HCT116 (cell line): ENCODE measurements at regions not wholly inside any gene's neighbourhood (a gene's known extent, or its start where the extent isn't known, plus 50 kb on each side); places are given as distances from the start of the nearest gene placed in this dataset.

ENCODE experiments used
- CTCF ChIP-seq, 3 experiments: fragments of 200-600 bp in 1 of 3; sonication (generic) in 1 of 3; IDR thresholded peaks in 2 of 3; conservative IDR thresholded peaks in 1 of 3; 2 replicates each; pipeline ENCODE4 v1.5.1; 2012 to 2017; ENCODE audit warnings: low read depth in 2 of 3, low read length in 2 of 3, antibody characterized with exemption in 1 of 3, borderline replicate concordance in 1 of 3, control low read depth in 1 of 3, mild to moderate bottlenecking in 1 of 3, mixed read lengths in 1 of 3, mixed run types in 1 of 3, moderate library complexity in 1 of 3; ENCODE audit not compliant: insufficient read depth in 1 of 3
- EZH2 ChIP-seq: fragments of 200-600 bp; sonication (generic); IDR thresholded peaks from 2 replicates; pipeline ENCODE4 v1.6.1; 2017; ENCODE audit warnings: antibody characterized with exemption, mixed run types
- FOSL1 ChIP-seq: IDR thresholded peaks from 2 replicates; pipeline ENCODE4 v1.6.1; 2012; ENCODE audit warnings: low read depth
- POLR2AphosphoS5 ChIP-seq: IDR thresholded peaks from 2 replicates; pipeline ENCODE4 v1.6.1; 2011; ENCODE audit warnings: mild to moderate bottlenecking, low read depth, low read length, moderate library complexity
- ZNF274 ChIP-seq: fragments of 200-500 bp; sonication (Bioruptor generic); IDR thresholded peaks from 2 replicates; pipeline ENCODE4 v1.6.1; 2014; ENCODE audit warnings: mild to moderate bottlenecking, low read depth, low read length, inconsistent platforms

DNA sequence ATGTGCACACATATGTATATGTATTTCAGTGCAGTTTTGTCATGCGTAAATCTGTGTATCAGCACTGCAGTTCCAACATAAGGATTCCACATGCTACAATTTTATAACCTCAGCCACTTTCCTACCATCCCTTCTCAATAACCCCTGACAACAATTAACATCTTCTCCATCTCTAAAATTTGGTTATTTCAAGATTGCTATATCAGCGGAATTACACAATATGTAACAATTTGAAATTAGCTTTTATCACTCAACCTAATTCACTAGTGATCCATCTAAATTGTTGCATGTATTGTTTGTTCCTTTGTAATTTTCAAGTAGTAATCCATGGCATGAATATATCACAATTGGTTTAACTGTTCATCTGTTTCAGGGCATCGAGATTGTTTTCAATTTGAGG is 511.3 kb downstream of the HAO1 start:
- TF ChIP-seq EZH2 (no peak), POLR2AphosphoS5 (no peak), CTCF (IDR thresholded peaks at IDR 0.05 in 2 of 3, conservative IDR thresholded peaks at IDR 0.05 in 1 of 3; ENCODE audit: borderline replicate concordance in 1 of 3, insufficient read depth in 1 of 3, low read depth in 2 of 3, low read length in 2 of 3) (no peak), ZNF274 (no peak), FOSL1 (no peak)
